Subcutaneous abdominal adipose tissue (tissue), 5 donors: ENCODE measurements at regions not wholly inside any gene's neighbourhood (a gene's known extent, or its start where the extent isn't known, plus 50 kb on each side); places are given as distances from the start of the nearest gene placed in this dataset.

Experiments used
- H3K27ac ChIP-seq: one replicate; pipeline ENCODE4 v1.7.0; 2013; ENCODE audit warnings: low read depth, mild to moderate bottlenecking, inconsistent platforms, low read length, moderate library complexity
- H3K27me3 ChIP-seq, 5 donors: one replicate each; pipeline ENCODE4 v1.7.0; 2013; ENCODE audit warnings: low read length in 5 of 5, inconsistent platforms in 1 of 5; ENCODE audit not compliant: control insufficient read depth in 5 of 5, insufficient read depth in 4 of 5
- H3K36me3 ChIP-seq, 5 donors: one replicate each; pipeline ENCODE4 v1.7.0; 2013; ENCODE audit warnings: low read length in 5 of 5; ENCODE audit not compliant: control insufficient read depth in 5 of 5, insufficient read depth in 5 of 5
- H3K4me1 ChIP-seq, 5 donors: one replicate each; pipeline ENCODE4 v1.7.0; 2013; ENCODE audit warnings: low read length in 5 of 5, mild to moderate bottlenecking in 3 of 5, moderate library complexity in 1 of 5; ENCODE audit not compliant: control insufficient read depth in 5 of 5, insufficient read depth in 5 of 5
- H3K4me3 ChIP-seq, 5 donors: one replicate each; pipeline ENCODE4 v1.7.0; 2013; ENCODE audit warnings: low read length in 5 of 5, low read depth in 1 of 5
- H3K9ac ChIP-seq, 5 donors: one replicate each; pipeline ENCODE4 v1.7.0; 2013; ENCODE audit warnings: low read length in 5 of 5, mild to moderate bottlenecking in 4 of 5, moderate library complexity in 3 of 5
- H3K9me3 ChIP-seq, 5 donors: one replicate each; pipeline ENCODE4 v1.7.0; 2013; ENCODE audit warnings: low read length in 5 of 5; ENCODE audit not compliant: control insufficient read depth in 5 of 5
- donor health status: healthy.
- donor health status: healthy.
- donor health status: healthy.
- donor health status: healthy.
- donor health status: healthy.

- Histone ChIP-seq H3K9me3 (peaks cover 0 to 10% (median 3%) of the 10 kb centered on the region in 5 donors), H3K36me3 (peaks cover 0 to 2% (median 0%) of the 10 kb centered on the region in 5 donors), H3K4me1 (no peaks in the 10 kb centered on the region), H3K27me3 (no peaks in the 10 kb centered on the region), H3K9ac (no peak overlapping the region), H3K4me3 (no peak overlapping the region), H3K27ac (no peak overlapping the region)
These were observed 78.9 kb upstream of the TTC14 start for GRCh38 chr3:180523040-180523439.

GRCh38 chr3:180528843-180529242 is 73.1 kb upstream of the TTC14 start:
- H3K9me3 ChIP-seq, result peaks cover 0 to 7% (median 0%) of the 10 kb centered on the region in 5 donors
- no peak overlapping the region for H3K4me3 ChIP-seq
- no peaks in the 10 kb centered on the region for H3K4me1 ChIP-seq
- no peaks in the 10 kb centered on the region for H3K36me3 ChIP-seq
- H3K27me3 ChIP-seq, result no peaks in the 10 kb centered on the region
- no peak overlapping the region for H3K27ac ChIP-seq
- H3K9ac ChIP-seq, result no peak overlapping the region

DNA sequence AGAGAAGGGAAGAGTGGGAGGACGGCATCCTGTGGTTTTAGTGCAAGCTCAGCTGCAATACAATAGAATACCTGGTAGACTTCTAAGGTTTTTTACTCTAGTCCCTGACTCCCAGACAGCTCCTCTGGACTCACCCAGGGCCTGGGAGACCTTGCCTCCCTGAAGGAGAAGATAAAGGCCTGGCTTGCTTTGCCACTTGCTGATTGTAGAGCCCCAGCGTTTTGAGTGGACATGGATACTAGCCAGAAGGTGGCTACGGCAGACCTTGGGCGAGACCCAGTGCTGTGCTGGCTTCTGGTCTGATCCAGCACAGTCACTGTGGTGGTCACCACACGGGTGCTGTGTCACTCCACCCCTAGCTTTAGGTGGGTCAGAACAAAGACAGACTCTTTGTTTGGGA is 72.2 kb upstream of the TTC14 start:
- Histone ChIP-seq H3K9ac (no peak overlapping the region), H3K27ac (no peak overlapping the region), H3K4me1 (no peaks in the 10 kb centered on the region), H3K4me3 (no peak overlapping the region), H3K9me3 (peaks cover 0 to 7% (median 0%) of the 10 kb centered on the region in 5 donors), H3K27me3 (no peaks in the 10 kb centered on the region), H3K36me3 (no peaks in the 10 kb centered on the region)

- Histone ChIP-seq H3K27ac (no peak overlapping the region), H3K4me3 (no peak overlapping the region), H3K36me3 (no peaks in the 10 kb centered on the region), H3K27me3 (no peaks in the 10 kb centered on the region), H3K4me1 (no peaks in the 10 kb centered on the region), H3K9me3 (peaks cover 0 to 7% (median 0%) of the 10 kb centered on the region in 5 donors), H3K9ac (no peak overlapping the region)
These were observed 71.7 kb upstream of the TTC14 start for GRCh38 chr3:180530276-180530675.

GRCh38 chr3:180531303-180532278 is 70.4 kb upstream of the TTC14 start:
- Histone ChIP-seq H3K27ac (no peak overlapping the region), H3K9me3 (peaks cover 0 to 3% (median 0%) of the 10 kb centered on the region in 5 donors)

DNA sequence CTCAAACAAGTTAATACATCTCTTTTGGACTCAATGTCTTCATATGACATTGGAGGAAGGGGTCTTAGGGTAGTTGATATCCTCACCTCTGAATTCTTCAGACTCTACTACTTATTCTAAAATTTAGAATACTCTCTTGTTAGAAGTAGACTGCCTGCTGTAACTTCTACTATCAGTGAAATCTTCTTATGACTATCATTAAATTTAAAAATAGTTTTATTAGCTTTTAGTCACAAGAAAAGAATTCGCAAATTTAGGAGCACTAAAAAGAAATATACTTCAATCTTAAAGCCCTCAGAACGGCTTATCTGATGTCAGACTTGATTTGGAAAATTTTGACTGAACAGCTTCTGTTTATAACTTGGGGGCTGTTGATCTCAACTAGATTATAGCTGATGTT is 67.1 kb upstream of the TTC14 start:
- Histone ChIP-seq H3K9ac (no peak overlapping the region), H3K4me1 (no peaks in the 10 kb centered on the region), H3K27me3 (no peaks in the 10 kb centered on the region), H3K36me3 (no peaks in the 10 kb centered on the region), H3K4me3 (no peak overlapping the region), H3K27ac (no peak overlapping the region), H3K9me3 (peaks cover 0 to 3% (median 0%) of the 10 kb centered on the region in 5 donors)

More at GRCh38 chr3:180531303-180532278, 70.4 kb upstream of the TTC14 start:
- Histone ChIP-seq H3K27me3 (no peaks in the 10 kb centered on the region), H3K9ac (no peak overlapping the region), H3K4me3 (no peak overlapping the region), H3K4me1 (no peaks in the 10 kb centered on the region), H3K36me3 (no peaks in the 10 kb centered on the region)

DNA sequence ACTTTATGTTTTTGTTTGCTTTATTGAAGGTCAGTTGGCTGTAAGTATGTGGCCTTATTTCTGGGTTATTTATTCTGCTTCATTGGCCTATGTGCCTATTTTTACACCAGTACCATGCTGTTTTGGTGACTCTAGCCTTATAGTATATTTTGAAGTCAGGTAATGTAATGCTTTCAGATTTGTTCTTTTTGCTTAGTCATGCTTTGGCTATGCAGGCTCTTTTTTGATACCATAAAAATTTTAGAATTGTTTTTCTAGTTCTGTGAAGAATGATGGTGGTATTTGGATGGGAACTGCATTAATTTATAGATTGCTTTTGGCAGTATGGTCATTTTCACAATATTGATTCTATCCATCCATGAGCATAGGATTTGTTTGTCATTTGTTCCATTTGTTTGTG is 63.5 kb upstream of the TTC14 start:
- Histone ChIP-seq H3K4me1 (no peaks in the 10 kb centered on the region), H3K27ac (no peak overlapping the region), H3K36me3 (no peaks in the 10 kb centered on the region), H3K9ac (no peak overlapping the region), H3K27me3 (no peaks in the 10 kb centered on the region), H3K4me3 (no peak overlapping the region), H3K9me3 (peaks cover 0 to 6% (median 0%) of the 10 kb centered on the region in 5 donors)

- Histone ChIP-seq H3K9me3 (peaks cover 0 to 6% (median 0%) of the 10 kb centered on the region in 5 donors), H3K4me1 (no peaks in the 10 kb centered on the region), H3K36me3 (no peaks in the 10 kb centered on the region), H3K4me3 (no peak overlapping the region), H3K9ac (no peak overlapping the region), H3K27ac (no peak overlapping the region), H3K27me3 (no peaks in the 10 kb centered on the region)
These were observed 58.1 kb upstream of the TTC14 start for GRCh38 chr3:180543877-180544276.

DNA sequence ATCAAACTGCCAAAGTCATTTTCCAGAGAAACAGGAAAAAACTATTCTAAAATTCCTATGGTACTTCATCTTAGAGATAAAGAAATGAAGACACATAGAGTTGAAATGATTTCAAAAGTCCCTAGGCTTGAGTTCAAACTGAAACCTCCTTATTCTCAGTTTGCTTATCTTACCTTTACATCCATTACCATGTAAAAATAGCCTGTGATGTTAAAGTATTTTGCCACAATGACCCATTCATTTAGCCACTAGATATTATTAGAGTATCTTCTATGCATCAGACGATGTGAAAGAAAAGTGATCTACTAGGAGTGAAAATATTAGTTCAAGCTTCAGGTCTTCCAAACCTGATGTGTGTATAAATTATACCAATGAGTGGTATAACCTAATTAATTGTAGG is 55.1 kb upstream of the TTC14 start:
- no peaks in the 10 kb centered on the region for H3K36me3 ChIP-seq
- no peak overlapping the region for H3K27ac ChIP-seq
- no peak overlapping the region for H3K4me3 ChIP-seq
- H3K9me3 ChIP-seq, result peaks cover 0 to 4% (median 0%) of the 10 kb centered on the region in 5 donors
- no peak overlapping the region for H3K9ac ChIP-seq
- H3K4me1 ChIP-seq, result no peaks in the 10 kb centered on the region
- H3K27me3 ChIP-seq, result no peaks in the 10 kb centered on the region

GRCh38 chr3:180548050-180548449 is 53.9 kb upstream of the TTC14 start:
- no peaks in the 10 kb centered on the region for H3K9me3 ChIP-seq
- no peak overlapping the region for H3K9ac ChIP-seq
- H3K4me3 ChIP-seq, result no peak overlapping the region
- no peak overlapping the region for H3K27ac ChIP-seq
- H3K27me3 ChIP-seq, result no peaks in the 10 kb centered on the region
- H3K4me1 ChIP-seq, result no peaks in the 10 kb centered on the region
- no peaks in the 10 kb centered on the region for H3K36me3 ChIP-seq
